ENCODE measurements at regions not wholly inside any gene's neighbourhood (a gene's known extent, or its start where the extent isn't known, plus 50 kb on each side); places are given as distances from the start of the nearest gene placed in this dataset.

DNA sequence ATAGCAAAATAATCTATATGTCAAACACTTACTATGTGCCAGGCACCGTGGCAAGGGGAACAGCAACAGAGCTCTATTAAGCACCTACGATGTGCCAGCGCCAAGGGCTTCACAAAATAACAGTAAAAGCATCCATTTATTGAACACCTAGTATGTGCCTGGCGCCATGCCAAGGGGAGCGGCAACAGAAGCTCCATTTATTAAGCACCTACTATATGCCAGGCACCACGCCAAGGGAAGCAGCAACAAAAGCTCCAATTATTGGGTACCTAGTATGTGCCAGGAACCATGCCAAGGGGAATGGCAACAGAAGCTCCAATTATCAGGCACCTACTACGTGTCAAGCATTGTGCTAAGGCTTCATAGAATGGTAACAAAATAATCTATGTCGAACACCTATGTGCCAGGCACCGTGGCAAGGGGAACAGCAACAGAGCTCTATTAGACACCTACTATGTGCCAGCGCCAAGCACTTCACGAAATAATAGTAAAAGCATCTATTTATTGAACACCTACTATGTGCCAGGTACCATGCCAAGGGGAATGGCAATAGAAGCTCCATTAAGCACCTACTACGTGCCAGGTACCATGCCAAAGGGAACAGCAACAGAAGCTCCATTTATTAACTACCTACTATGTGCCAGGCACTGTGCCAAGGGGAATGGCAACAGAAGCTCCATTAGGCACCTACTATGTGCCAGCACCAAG, 107.7 kb downstream of the PTPRS start:
- CTCF ChIA-PET = interaction anchor here (1.8 kb wide), 1 partner anchor 12 kb away, joined by 5 read pairs; no protein-coding TSS in a partner anchor
- TF ChIP-seq, protein P1, sequence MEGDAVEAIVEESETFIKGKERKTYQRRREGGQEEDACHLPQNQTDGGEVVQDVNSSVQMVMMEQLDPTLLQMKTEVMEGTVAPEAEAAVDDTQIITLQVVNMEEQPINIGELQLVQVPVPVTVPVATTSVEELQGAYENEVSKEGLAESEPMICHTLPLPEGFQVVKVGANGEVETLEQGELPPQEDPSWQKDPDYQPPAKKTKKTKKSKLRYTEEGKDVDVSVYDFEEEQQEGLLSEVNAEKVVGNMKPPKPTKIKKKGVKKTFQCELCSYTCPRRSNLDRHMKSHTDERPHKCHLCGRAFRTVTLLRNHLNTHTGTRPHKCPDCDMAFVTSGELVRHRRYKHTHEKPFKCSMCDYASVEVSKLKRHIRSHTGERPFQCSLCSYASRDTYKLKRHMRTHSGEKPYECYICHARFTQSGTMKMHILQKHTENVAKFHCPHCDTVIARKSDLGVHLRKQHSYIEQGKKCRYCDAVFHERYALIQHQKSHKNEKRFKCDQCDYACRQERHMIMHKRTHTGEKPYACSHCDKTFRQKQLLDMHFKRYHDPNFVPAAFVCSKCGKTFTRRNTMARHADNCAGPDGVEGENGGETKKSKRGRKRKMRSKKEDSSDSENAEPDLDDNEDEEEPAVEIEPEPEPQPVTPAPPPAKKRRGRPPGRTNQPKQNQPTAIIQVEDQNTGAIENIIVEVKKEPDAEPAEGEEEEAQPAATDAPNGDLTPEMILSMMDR (IDR thresholded peaks at IDR 0.05; ENCODE audit: insufficient read depth, low read length, missing control alignments) = no peak
- no peak for DNase-seq (ENCODE audit: low read depth, low spot score)
- POLR2A ChIA-PET = no interaction called here
- no peak overlapping the region for H3K4me3 ChIP-seq (ENCODE audit: low read depth, low read length)

DNA sequence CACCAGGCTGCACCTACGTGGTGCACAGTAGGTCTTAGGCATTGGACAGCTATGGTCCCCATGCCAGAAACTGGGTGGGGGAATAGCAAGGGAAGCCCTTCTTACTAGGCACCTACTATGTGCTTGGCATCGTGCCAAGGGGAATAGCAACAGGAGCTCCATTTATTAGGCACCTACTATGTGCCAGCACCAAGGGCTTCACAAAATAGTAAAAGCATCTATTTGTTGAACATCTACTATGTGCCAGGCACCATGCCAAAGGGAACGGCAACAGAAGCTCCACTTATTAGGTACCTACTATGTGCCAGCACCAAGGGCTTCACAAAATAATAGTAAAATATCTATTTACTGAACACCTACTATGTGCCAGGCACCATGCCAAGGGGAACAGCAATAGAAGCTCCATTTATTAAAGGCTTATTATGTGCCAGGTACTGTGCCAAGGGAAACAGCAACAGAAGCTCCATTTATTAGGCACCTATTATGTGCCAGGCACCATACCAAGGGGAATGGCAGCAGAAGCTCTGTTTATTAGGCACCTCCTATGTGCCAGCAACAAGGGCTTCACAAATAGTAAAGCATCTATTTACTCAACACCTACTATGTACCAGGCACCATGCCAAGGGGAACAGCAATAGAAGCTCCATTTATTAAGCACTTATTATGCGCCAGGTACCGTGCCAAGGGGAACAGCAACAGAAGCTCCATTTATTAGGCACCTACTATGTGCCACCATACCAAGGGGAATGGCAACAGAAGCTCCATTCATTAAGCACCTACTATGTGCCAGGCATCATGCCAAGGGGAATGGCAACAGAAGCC, 108.5 kb downstream of the PTPRS start:
- TF ChIP-seq, protein P1 (IDR thresholded peaks at IDR 0.05; ENCODE audit: insufficient read depth, low read length, missing control alignments) = no peak
- H3K4me3 ChIP-seq (ENCODE audit: low read depth, low read length) = no peak overlapping the region
- no peak for DNase-seq (ENCODE audit: low read depth, low spot score)
- ChIA-PET CTCF (interaction anchor here (1.0 to 1.8 kb wide), 2 partner anchors 11 to 40 kb away, joined by 3 to 5 read pairs; no protein-coding TSS in a partner anchor), POLR2A (no interaction called here)

DNA sequence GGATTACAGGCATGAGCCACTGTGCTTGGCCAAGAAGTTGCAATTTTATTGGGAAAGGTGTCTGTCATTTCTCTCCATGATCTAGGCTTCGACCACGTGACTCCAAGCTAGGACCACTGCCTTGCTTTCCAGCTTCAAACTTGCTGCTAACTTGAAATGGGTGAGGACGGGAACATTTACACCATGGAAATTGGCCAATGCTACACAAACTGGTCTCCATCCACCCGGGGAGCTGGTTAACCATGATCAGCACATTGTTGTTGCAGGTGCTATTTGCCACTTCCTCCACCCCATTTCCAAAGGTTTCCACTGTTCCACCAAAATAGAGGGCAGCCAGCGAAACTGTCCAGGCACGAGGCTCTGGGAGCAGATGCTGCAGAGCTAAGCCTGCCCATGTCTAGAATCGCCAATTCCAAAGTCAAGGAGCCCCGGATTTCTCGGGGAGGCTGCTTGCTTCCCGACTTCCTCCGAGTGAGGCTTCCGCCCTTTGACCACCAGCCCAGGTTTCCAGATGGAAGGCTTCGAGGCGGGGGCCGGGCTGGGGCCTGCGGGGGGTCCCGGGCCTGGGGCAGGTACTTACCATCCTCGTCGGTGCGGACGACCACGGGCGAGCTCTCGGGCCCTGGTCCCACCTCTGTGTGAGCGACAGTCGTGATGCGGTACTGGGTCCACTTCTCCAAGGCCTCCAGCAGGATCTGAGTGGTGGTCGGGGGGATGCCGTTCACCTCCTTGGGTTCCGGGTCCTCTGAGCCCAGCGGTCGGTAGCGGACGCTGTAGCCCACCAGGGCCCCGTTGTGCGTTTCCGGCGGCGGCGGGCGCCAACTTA, 109.7 kb downstream of the PTPRS start:
- POLR2A ChIA-PET = no interaction called here
- DNase-seq (ENCODE audit: low read depth, low spot score) = no peak
- TF ChIP-seq, protein P1 (IDR thresholded peaks at IDR 0.05; ENCODE audit: insufficient read depth, low read length, missing control alignments) = no peak
- CTCF ChIA-PET = interaction anchor here (1.4 kb wide), 1 partner anchor 52 kb away, joined by 4 read pairs; no protein-coding TSS in a partner anchor
- H3K4me3 ChIP-seq (ENCODE audit: low read depth, low read length) = no peak overlapping the region

DNA sequence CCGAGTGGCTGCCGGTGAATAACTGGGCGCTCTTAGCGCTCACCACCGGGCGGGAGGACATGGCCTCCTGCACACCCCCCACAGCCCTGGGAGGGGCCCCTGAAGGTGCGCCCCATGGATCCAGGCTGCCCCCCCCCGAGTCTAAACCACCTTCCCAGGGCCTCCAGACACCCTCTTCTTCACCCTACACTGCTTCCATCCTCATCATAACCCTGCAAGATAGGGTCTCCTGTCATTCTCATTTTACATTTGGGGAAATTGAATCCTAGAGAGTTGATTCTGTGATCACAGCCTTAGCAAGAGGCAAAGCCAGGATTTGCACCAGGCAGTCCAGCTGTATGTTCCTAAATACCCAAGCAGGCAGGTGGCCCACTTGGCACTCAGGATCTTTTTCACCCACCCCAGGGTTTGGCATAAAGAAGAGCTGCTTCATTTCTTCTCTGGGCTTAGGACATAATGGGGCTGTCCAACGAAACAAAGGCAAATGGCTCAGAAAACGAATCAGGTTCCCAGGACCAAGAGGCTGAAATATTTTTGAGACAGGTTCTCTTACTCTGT, 110.8 kb downstream of the PTPRS start:
- no peak for DNase-seq (ENCODE audit: low read depth, low spot score)
- TF ChIP-seq, protein P1 (IDR thresholded peaks at IDR 0.05; ENCODE audit: insufficient read depth, low read length, missing control alignments) = no peak
- no peak overlapping the region for H3K4me3 ChIP-seq (ENCODE audit: low read depth, low read length)
- ChIA-PET POLR2A (no interaction called here), CTCF (interaction anchor here (1.4 kb wide), 1 partner anchor 51 kb away, joined by 4 read pairs; no protein-coding TSS in a partner anchor)

DNA sequence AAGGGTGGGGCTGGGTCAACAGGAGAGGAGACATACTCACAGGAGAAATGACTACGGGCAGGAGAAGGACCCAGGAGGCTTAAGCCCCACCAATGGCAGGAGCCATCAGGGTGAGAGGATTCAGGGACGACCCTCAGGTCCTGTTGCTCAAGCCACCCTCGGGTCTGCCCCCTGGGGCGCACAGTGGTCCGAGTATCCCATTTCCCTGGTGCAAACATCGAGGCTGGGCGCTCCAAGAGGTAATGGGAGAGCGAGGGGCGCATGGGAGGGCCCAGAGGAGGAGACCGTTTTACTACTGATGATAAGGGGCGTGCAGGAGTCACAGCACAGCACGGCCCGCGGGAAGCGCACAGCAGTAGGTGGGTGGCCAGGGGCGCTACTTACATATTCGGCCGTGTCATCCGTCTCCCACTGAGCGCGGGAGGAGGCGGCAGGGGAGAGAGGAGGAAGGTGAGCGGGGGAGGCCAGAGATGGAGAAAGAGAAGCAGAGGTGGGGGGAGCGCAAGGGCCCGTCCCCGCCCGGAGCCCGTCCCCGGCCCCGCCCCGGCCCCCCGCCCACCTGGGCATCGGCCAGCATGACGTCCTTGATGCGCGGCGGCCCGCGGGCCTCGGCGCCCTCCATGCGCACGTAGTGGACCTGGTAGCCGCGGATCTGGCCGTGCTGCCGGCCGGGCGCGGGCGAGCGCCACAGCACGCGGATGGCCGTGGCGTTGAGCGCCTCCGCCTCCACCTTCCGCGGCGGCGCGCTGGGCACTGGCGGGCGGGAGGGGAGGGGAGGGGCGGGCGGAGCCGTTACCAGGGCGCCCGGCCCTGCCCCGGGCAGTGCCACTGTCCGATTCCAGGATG, 111.5 kb downstream of the PTPRS start:
- POLR2A ChIA-PET = no interaction called here
- CTCF ChIA-PET = interaction anchor here (1.4 kb wide), 1 partner anchor 50 kb away, joined by 4 read pairs; no protein-coding TSS in a partner anchor
- H3K4me3 ChIP-seq (ENCODE audit: low read depth, low read length) = no peak overlapping the region
- TF ChIP-seq, protein P1 (IDR thresholded peaks at IDR 0.05; ENCODE audit: insufficient read depth, low read length, missing control alignments) = no peak
- DNase-seq (ENCODE audit: low read depth, low spot score) = no peak
